SIG-M5 (cell line): ENCODE measurements at regions not wholly inside any gene's neighbourhood (a gene's known extent, or its start where the extent isn't known, plus 50 kb on each side); places are given as distances from the start of the nearest gene placed in this dataset.
"Not testable (repeated sequence)": the region's sequence is repeated elsewhere in the genome, so short reads cannot be mapped to it uniquely, and the experiment has no call there.

Experiments
- DNase-seq: peaks from one replicate; lab custom pipeline; 2025; lab: John Stamatoyannopoulos, UW

- no peak for DNase-seq
These were observed 139.2 kb upstream of the XPO1 start for GRCh38 chr2:61677306-61677705.

GRCh38 chr2:61675204-61675603 lies 137.0 kb upstream of the XPO1 start:
- DNase-seq: no peak

GRCh38 chr2:61671561-61672315 lies 133.6 kb upstream of the XPO1 start:
- no peak for DNase-seq

- DNase-seq: no peak
These were observed 132.7 kb upstream of the XPO1 start for GRCh38 chr2:61670591-61671501.

GRCh38 chr2:61664190-61664589 lies 126.0 kb upstream of the XPO1 start:
- no peak for DNase-seq

- no peak for DNase-seq
These were observed 124.8 kb upstream of the XPO1 start for GRCh38 chr2:61662990-61663389.

- no peak for DNase-seq
These were observed 122.6 kb upstream of the XPO1 start for GRCh38 chr2:61660511-61661388.

GRCh38 chr2:61658841-61659780 lies 121.0 kb upstream of the XPO1 start:
- no peak for DNase-seq

DNA sequence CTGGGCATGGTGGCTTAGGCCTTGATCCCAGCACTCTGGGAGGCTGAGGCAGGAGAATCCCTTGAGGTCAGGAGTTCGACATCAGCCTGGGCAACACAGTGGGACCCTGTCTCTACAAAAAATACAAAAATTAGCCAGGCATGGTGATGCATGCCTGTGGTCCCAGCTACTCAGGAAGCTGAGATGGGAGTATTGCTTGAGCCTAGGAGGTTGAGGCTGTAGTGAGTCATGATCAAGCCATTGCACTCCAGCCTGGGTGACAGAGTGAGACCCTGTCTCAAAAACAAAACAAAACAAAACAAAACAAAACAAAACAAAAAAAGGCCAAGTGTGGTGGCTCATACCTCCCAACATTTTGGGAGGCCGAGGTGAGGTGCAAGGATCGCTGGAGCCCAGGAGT lies 111.8 kb upstream of the XPO1 start:
- DNase-seq: not testable (repeated sequence)

- no peak for DNase-seq
These were observed 110.9 kb upstream of the XPO1 start for GRCh38 chr2:61649021-61649420.

DNA sequence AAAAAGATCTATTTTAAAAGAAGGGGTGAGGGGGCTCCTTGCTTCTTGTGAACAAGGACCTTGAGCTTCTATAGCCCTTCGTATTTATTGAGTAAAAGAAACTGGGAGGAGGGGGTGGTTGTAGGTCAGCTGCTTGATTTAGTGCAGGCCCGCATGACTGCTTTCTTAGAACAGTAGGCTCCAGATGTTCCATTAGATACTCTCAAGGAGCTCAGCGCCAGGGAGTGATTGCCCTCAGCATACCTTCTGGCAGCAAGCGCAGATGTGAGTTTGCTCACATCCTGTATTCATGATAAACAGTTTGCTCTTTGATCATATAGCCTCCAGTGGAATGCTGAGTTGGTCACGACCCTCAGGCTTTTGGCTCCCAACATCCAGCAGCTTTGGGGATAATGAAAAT lies 108.9 kb upstream of the XPO1 start:
- DNase-seq: no peak

GRCh38 chr2:61645911-61646310 lies 107.8 kb upstream of the XPO1 start:
- DNase-seq: no peak

DNA sequence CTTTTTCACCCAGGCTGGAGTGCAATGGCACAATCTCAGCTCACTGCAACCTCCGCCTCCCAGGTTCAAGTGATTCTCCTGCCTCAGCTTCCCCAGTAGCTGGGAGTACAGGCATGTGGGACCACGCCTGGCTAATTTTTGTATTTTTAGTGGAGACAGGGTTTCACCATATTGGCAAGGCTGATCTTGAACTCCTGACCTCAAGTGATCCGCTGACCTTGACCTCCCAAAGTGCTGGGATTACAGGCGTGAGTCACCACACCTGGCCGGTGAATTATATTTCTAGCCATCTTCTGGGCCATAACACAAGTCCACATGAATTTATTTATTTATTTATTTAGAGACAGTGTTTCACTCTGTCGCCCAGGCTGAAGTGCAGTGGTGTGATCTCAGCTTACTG lies 105.0 kb upstream of the XPO1 start:
- DNase-seq: not testable (repeated sequence)

- no peak for DNase-seq
These were observed 102.2 kb upstream of the XPO1 start for GRCh38 chr2:61640406-61640805.

- no peak for DNase-seq
These were observed 101.6 kb upstream of the XPO1 start for GRCh38 chr2:61639721-61640120.

DNA sequence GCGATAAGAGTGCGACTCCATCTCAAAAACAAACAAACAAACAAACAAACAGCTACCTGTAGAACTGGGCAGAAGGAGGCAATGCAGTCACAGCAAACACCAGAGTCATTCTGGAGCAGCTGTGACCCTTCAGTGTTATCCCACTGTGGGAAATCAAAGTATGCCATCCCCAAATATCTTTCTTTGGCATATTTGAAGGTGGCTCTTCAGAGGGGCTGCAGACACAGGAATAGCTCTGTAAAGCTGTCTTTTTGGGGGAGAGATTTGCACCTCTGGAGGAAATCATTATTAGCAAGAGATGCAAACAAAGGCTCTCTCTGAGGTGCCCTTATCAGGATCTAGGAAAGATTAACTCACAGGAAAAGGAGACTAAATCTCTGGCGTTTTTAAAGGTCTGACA lies 98.5 kb upstream of the XPO1 start:
- no peak for DNase-seq

DNA sequence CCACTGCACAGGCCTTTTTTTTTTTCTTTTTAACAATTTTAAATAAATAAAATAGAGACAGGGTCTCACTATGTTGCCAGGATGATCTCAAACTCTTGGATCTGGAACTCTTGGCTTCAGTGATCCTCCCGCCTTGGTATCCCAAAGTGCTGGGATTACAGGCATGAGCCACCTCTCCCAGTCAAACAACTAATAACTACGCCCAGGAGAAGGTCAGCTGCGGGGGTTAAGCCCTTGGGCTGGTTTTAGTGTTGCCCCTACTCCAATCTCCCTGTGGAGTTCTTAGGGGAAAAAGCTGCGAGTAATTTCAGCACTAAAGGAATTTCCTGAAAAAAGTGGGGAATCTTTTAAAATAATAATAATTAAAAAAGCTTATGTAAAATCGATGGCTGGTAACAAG lies 96.4 kb upstream of the XPO1 start:
- no peak for DNase-seq

DNA sequence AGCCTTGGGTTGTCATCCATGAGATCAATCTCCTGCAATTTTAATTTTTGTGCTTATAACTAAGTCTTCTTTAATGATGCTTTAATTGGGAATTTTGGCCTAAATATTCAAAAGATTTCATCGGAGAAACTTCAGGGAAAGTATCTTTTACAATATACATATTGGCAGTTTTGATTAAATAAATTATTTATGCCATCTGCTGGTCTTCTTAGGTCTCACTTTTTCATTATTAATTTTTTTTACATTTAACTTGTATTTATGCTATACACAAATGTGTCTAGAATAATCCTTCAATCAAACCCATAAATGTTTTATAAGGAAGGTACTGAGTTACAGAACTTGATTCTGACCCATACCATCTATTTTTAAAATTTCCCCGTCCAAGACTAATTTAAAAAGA lies 95.1 kb upstream of the XPO1 start:
- DNase-seq: no peak

DNA sequence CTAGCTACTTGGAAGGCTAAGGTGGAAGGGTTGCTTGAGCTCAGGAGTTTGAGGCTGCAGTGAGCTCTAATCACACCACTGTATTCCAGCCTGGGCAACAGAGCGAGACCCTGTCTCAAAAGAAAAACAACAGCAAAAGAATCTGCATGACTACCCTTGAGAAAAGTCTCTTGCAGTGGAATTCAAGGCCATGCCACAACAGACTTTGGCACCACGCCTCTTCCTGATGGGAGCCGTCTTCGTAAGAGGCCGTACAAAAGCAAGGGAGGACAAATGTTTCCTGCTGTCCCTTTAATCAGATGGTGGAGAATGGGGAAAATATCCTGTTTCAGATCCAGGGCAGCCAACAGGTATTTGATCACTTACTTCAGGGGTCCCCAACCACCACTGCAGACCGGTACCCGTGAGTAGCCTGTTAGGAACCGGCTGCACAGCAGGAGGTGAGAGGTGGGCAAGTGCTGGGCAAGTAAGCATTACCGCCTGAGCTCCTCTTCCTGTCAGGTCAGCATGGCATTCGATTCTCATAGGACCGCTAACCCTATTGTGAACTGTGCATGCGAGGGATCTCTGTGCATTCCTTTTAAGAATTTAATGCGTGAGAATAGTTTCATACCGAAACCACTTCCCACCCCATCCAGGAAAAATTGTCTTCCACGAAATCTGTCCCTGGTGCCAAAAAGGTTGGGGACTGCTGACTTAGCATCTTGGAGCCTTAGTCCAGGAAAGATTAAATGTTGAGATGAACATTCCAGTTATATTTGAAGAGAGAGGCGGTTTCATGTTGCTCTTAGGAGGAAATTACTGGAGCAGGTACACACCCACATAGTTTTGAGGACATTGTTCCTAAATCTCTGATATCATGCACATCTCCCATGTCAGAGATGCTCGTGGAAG lies 94.4 kb upstream of the XPO1 start:
- no peak for DNase-seq

GRCh38 chr2:61631321-61631720 lies 93.2 kb upstream of the XPO1 start:
- DNase-seq: no peak
